ENCODE measurements at regions not wholly inside any gene's neighbourhood (a gene's known extent, or its start where the extent isn't known, plus 50 kb on each side); places are given as distances from the start of the nearest gene placed in this dataset.
"Not testable (repeated sequence)": the region's sequence is repeated elsewhere in the genome, so short reads cannot be mapped to it uniquely, and the experiment has no call there.

GRCh38 chr9:64117329-64117728, 1167.7 kb downstream of the FOXD4L5 start:
- not testable (repeated sequence) for TF ChIP-seq POLR2A (IDR thresholded peaks at IDR 0.05; ENCODE audit: low read depth); POLR2AphosphoS5 (IDR thresholded peaks at IDR 0.05); EP300 (IDR thresholded peaks at IDR 0.05)
- TF ChIP-seq, protein P1, sequence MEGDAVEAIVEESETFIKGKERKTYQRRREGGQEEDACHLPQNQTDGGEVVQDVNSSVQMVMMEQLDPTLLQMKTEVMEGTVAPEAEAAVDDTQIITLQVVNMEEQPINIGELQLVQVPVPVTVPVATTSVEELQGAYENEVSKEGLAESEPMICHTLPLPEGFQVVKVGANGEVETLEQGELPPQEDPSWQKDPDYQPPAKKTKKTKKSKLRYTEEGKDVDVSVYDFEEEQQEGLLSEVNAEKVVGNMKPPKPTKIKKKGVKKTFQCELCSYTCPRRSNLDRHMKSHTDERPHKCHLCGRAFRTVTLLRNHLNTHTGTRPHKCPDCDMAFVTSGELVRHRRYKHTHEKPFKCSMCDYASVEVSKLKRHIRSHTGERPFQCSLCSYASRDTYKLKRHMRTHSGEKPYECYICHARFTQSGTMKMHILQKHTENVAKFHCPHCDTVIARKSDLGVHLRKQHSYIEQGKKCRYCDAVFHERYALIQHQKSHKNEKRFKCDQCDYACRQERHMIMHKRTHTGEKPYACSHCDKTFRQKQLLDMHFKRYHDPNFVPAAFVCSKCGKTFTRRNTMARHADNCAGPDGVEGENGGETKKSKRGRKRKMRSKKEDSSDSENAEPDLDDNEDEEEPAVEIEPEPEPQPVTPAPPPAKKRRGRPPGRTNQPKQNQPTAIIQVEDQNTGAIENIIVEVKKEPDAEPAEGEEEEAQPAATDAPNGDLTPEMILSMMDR (IDR thresholded peaks at IDR 0.05), result not testable (repeated sequence)
